ENCODE measurements at regions not wholly inside any gene's neighbourhood (a gene's known extent, or its start where the extent isn't known, plus 50 kb on each side); places are given as distances from the start of the nearest gene placed in this dataset.

DNA sequence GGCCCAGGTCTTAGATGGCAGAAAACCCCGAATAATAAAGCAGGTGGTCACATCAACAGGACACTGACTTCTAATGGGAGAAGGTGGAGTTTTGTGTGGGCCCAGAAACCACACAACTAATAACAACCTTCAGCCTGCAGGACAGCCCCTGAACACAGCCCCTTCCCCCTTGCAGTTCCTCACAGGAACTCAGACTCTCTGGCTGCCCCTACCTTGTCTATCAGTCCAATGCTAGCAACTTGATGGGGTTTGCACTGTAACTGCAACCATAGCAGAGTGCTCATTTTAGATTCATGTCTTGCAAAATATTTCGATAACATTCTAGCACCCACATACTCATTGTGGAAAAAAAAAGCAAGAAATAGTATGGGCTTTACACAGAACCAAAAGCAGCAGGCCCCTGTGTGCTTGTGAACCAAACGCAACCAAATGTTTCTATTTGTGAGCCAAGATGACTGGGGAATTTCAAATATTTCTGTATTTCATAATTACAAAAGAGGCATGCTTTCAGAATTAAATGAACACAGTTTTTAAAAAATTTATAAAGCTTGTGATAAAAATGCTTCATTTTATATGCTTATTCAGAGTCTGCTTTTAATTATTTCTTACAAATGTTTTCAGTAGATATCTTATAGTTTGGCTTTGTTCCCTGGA is 62.7 kb upstream of the PDE4D start:
- TF ChIP-seq, protein P1, sequence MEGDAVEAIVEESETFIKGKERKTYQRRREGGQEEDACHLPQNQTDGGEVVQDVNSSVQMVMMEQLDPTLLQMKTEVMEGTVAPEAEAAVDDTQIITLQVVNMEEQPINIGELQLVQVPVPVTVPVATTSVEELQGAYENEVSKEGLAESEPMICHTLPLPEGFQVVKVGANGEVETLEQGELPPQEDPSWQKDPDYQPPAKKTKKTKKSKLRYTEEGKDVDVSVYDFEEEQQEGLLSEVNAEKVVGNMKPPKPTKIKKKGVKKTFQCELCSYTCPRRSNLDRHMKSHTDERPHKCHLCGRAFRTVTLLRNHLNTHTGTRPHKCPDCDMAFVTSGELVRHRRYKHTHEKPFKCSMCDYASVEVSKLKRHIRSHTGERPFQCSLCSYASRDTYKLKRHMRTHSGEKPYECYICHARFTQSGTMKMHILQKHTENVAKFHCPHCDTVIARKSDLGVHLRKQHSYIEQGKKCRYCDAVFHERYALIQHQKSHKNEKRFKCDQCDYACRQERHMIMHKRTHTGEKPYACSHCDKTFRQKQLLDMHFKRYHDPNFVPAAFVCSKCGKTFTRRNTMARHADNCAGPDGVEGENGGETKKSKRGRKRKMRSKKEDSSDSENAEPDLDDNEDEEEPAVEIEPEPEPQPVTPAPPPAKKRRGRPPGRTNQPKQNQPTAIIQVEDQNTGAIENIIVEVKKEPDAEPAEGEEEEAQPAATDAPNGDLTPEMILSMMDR (conservative IDR thresholded peaks at IDR 0.05; ENCODE audit: low read length), result no peak
- no peak for TF ChIP-seq EZH2phosphoT487 (IDR thresholded peaks at IDR 0.05; ENCODE audit: borderline replicate concordance)

Data from Loucy (cell line).